ENCODE measurements at regions not wholly inside any gene's neighbourhood (a gene's known extent, or its start where the extent isn't known, plus 50 kb on each side); places are given as distances from the start of the nearest gene placed in this dataset.

DNA sequence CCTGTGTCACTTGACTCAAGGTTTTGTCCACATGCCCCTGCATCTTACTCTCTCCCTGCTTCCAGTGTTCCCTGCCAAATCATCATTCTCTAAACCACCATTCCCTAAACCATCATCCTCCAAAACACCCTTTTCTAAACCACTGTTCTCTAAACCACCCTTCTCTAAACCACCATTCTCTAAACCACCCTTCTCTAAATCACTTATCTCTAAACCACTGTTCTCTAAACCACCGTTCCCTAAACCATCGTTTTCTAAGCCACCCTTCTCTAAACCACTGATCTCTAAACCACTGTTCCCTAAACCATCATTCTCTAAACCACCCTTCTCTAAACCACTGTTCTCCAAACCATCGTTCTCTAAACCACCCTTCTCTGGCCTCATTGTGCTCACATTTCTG lies 142.1 kb downstream of the CXCL12 start:
- TF ChIP-seq EP300 (IDR thresholded peaks at IDR 0.05; ENCODE audit: borderline replicate concordance in 1 of 2, low read depth in 1 of 2, low read length in 1 of 2): no peak
- no peak for TF ChIP-seq POLR2AphosphoS5 (IDR thresholded peaks at IDR 0.05; ENCODE audit: low read depth, low read length)
- TF ChIP-seq, protein P1, sequence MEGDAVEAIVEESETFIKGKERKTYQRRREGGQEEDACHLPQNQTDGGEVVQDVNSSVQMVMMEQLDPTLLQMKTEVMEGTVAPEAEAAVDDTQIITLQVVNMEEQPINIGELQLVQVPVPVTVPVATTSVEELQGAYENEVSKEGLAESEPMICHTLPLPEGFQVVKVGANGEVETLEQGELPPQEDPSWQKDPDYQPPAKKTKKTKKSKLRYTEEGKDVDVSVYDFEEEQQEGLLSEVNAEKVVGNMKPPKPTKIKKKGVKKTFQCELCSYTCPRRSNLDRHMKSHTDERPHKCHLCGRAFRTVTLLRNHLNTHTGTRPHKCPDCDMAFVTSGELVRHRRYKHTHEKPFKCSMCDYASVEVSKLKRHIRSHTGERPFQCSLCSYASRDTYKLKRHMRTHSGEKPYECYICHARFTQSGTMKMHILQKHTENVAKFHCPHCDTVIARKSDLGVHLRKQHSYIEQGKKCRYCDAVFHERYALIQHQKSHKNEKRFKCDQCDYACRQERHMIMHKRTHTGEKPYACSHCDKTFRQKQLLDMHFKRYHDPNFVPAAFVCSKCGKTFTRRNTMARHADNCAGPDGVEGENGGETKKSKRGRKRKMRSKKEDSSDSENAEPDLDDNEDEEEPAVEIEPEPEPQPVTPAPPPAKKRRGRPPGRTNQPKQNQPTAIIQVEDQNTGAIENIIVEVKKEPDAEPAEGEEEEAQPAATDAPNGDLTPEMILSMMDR (IDR thresholded peaks at IDR 0.05): no peak
- TF ChIP-seq JUND (IDR thresholded peaks at IDR 0.05): no peak
- TF ChIP-seq RXRA (IDR thresholded peaks at IDR 0.05; ENCODE audit: borderline replicate concordance, low read depth): no peak
- TF ChIP-seq FOXJ3 (CRISPR knock-in tag; IDR thresholded peaks at IDR 0.05): no peak
